ENCODE measurements at regions not wholly inside any gene's neighbourhood (a gene's known extent, or its start where the extent isn't known, plus 50 kb on each side); places are given as distances from the start of the nearest gene placed in this dataset.
"Not testable (repeated sequence)": the region's sequence is repeated elsewhere in the genome, so short reads cannot be mapped to it uniquely, and the experiment has no call there.

GRCh38 chr1:165965857-165966256, 138.4 kb downstream of the UCK2 start:
- Mint-ChIP-seq H3K27me3 (peaks cover 8% of the 10 kb centered on the region), H3K36me3 (ENCODE audit: low read depth) (no peaks in the 10 kb centered on the region), H3K4me1 (no peaks in the 10 kb centered on the region), H3K4me3 (no peak overlapping the region), H3K9me3 (peaks cover 5% of the 10 kb centered on the region), H3K27ac (no peak overlapping the region)
- POLR2A ChIA-PET = no interaction called here
- CTCF ChIA-PET = interaction anchor here (0.6 kb wide), 1 partner anchor 11 kb away, joined by 3 read pairs; no protein-coding TSS in a partner anchor
- no peak for DNase-seq

GRCh38 chr1:165969366-165969765, 142.0 kb downstream of the UCK2 start:
- H3K27ac Mint-ChIP-seq; H3K27me3 Mint-ChIP-seq; H3K4me1 Mint-ChIP-seq; CTCF ChIA-PET; H3K36me3 Mint-ChIP-seq (ENCODE audit: low read depth); H3K9me3 Mint-ChIP-seq; POLR2A ChIA-PET; H3K4me3 Mint-ChIP-seq; DNase-seq: not testable (repeated sequence)

DNA sequence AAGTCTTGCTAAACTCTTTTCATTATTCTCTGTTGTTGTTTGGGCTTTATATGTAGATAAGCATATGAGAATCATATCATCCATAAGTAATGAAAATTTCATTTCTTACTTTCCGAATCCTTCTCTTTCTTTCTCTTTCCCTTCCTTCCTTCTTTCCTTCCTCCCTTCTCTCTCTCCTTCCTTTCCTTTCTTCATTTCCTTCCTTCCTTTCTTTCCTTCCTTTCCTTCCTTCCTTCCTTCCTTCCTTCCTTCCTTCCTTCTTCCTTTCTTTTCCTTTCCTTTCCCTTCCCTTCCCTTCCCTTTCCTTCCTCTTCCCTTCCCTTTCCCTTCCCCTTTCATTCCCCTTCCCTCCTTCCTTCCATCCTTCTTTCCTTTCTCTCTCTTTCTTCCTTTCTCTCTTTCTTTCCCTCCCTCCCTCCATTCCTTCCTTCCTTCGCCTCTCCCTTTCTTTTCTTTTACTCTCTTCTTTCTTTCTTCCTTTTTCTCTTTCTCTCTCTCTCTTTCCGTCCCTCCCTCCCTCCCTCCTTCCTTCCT, 147.3 kb downstream of the UCK2 start:
- Mint-ChIP-seq H3K27me3 (peaks cover 10% of the 10 kb centered on the region), H3K9me3 (peaks cover 5% of the 10 kb centered on the region), H3K27ac (no peak overlapping the region), H3K4me3 (no peak overlapping the region), H3K4me1 (no peaks in the 10 kb centered on the region), H3K36me3 (ENCODE audit: low read depth) (no peaks in the 10 kb centered on the region)
- ChIA-PET CTCF (no interaction called here), POLR2A (no interaction called here)
- no peak for DNase-seq

DNA sequence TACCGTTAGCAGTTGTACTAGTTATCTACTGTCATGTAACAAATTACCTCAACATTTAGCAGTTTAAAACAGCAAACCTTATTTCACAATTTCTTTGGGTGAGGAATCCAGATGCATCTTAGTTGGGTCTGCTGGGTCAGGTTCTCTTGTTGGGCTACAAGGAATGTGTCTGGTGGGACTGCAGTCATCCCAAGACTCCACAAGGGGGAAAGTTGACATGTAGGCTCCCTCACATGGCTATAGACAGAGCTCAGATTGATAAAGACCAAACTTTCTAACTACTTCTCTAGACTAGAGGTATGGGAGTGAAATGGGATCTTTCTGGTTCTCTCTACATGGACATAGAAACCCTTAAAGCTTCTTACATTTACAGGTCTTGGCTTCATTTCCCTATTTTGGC, 160.9 kb downstream of the UCK2 start:
- Mint-ChIP-seq H3K4me3 (no peak overlapping the region), H3K36me3 (ENCODE audit: low read depth) (no peaks in the 10 kb centered on the region), H3K4me1 (no peaks in the 10 kb centered on the region), H3K27ac (no peak overlapping the region), H3K9me3 (peaks cover 2% of the 10 kb centered on the region), H3K27me3 (peaks cover 5% of the 10 kb centered on the region)
- no peak for DNase-seq
- ChIA-PET CTCF (interaction anchor here (0.6 kb wide), 1 partner anchor 20 kb away, joined by 3 read pairs; no protein-coding TSS in a partner anchor), POLR2A (no interaction called here)

GRCh38 chr1:165988817-165989216, 161.4 kb downstream of the UCK2 start:
- Mint-ChIP-seq H3K4me3 (no peak overlapping the region), H3K4me1 (no peaks in the 10 kb centered on the region), H3K27me3 (peaks cover 5% of the 10 kb centered on the region), H3K9me3 (peaks cover 2% of the 10 kb centered on the region), H3K27ac (no peak overlapping the region), H3K36me3 (ENCODE audit: low read depth) (no peaks in the 10 kb centered on the region)
- DNase-seq = no peak
- ChIA-PET CTCF (no interaction called here), POLR2A (no interaction called here)

DNA sequence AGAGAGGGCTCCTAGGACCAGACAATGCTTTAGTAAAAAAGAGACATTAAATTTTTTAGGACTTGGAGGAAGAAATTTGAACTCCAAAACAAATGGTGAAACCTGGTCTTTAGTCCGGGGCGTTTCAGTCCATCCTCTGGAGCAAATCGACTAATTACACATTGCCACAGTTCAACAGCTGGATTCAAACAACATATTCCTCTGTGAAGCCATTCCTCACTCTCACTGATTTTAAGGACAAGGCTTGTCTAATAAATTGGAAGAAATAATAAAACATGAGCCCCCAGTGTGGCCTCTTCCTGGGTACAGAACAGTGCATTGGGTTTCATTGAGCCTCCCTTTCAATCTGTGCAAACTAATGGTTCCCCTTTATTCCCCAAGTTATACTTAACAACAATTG, 165.1 kb downstream of the UCK2 start:
- Mint-ChIP-seq H3K4me1 (no peaks in the 10 kb centered on the region), H3K36me3 (ENCODE audit: low read depth) (no peaks in the 10 kb centered on the region), H3K27ac (no peak overlapping the region), H3K4me3 (no peak overlapping the region), H3K27me3 (peaks cover 5% of the 10 kb centered on the region), H3K9me3 (no peaks in the 10 kb centered on the region)
- ChIA-PET POLR2A (no interaction called here), CTCF (no interaction called here)
- DNase-seq = no peak

DNA sequence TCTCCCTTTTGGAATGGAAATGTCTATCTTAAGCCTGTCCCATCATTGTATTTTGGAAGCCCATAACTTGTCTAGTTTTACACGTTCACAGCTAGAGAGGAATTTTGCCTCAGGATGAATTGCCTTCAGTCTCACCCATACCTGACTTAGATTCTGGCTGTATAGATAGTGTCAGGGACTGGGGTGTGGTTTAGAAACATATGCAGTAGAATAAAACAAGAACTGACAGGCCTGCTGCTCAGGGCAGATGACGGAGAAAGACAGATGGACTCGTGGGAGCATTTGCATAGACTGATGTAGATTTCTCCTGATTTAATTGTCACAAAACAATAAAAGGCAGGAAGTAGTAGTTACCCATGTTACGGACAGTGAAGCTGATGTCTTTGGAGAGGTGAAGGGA, 166.7 kb downstream of the UCK2 start:
- Mint-ChIP-seq H3K36me3 (ENCODE audit: low read depth) (no peaks in the 10 kb centered on the region), H3K27me3 (peaks cover 5% of the 10 kb centered on the region), H3K4me1 (no peaks in the 10 kb centered on the region), H3K4me3 (no peak overlapping the region), H3K9me3 (no peaks in the 10 kb centered on the region), H3K27ac (no peak overlapping the region)
- CTCF ChIA-PET = no interaction called here
- POLR2A ChIA-PET = no interaction called here
- DNase-seq = no peak

DNA sequence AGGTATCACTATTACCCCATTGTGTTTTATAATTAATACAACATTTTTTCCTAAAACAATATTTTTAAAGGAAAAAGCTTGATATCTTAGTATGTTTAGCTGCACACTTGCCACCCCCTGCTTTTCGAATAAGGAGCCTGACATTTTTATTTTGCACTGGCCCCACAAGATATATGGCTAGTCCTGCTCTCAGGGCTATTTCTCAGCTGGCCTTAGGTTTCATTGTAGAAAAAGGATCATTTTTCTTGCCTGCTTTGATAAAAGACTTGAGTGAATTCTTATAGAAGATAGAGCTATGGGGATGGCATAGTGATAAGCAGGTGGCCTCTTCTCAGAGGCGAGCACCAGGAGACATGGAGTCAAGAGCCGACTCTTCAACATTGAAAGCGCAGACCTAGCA, 167.0 kb downstream of the FAM78B start:
- Mint-ChIP-seq H3K4me3 (no peak overlapping the region), H3K27me3 (peaks cover 16% of the 10 kb centered on the region), H3K27ac (no peak overlapping the region), H3K36me3 (ENCODE audit: low read depth) (no peaks in the 10 kb centered on the region), H3K4me1 (no peaks in the 10 kb centered on the region), H3K9me3 (no peaks in the 10 kb centered on the region)
- CTCF ChIA-PET = no interaction called here
- no peak for DNase-seq
- POLR2A ChIA-PET = no interaction called here

DNA sequence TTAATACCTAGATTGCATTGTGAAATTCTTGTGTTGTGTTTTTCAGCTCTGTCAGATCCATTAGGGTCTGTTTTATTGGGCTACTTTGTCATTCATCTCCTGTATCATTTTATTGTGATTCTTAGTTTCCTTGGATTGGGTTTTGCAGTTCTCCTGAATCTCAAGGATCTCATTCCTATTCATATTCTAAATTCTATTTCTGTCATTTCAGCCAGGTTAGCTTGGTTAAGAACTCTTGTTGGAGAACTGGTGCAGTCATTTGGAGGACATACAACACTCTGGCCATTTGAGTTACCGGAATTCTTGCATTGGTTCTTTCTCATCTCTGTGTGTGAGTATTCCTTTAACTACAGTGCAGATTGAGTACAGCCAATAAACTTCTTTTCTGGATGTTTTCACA, 159.6 kb downstream of the FAM78B start:
- POLR2A ChIA-PET = no interaction called here
- H3K27me3 Mint-ChIP-seq = peaks cover 18% of the 10 kb centered on the region
- no peak overlapping the region for H3K27ac Mint-ChIP-seq
- no peaks in the 10 kb centered on the region for H3K9me3 Mint-ChIP-seq
- no peaks in the 10 kb centered on the region for H3K36me3 Mint-ChIP-seq (ENCODE audit: low read depth)
- CTCF ChIA-PET = no interaction called here
- no peak overlapping the region for H3K4me3 Mint-ChIP-seq
- no peaks in the 10 kb centered on the region for H3K4me1 Mint-ChIP-seq
- no peak for DNase-seq

DNA sequence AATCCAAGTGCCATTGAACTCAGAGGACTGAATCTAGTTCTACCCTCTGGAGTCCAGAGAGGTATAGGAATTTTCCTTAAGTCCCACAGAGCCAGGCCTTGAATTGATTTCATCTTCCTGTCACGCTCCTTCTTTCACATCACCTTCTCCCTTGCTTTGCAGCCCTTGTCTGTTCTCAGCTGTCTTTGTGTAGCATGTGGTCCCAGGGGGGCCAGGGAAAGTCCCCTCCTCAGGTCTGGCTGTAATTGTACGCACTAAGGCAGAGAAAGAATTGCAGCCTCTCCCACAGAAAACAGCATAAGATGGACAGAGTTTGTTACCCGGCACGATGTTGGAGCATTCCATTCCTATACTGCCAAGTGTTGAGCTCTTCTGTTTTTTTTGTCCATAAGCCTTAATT, 153.6 kb downstream of the FAM78B start:
- no peak for DNase-seq
- Mint-ChIP-seq H3K4me3 (no peak overlapping the region), H3K27ac (no peak overlapping the region), H3K36me3 (ENCODE audit: low read depth) (no peaks in the 10 kb centered on the region), H3K4me1 (no peaks in the 10 kb centered on the region), H3K27me3 (peaks cover 1% of the 10 kb centered on the region), H3K9me3 (no peaks in the 10 kb centered on the region)
- CTCF ChIA-PET = no interaction called here
- POLR2A ChIA-PET = no interaction called here

DNA sequence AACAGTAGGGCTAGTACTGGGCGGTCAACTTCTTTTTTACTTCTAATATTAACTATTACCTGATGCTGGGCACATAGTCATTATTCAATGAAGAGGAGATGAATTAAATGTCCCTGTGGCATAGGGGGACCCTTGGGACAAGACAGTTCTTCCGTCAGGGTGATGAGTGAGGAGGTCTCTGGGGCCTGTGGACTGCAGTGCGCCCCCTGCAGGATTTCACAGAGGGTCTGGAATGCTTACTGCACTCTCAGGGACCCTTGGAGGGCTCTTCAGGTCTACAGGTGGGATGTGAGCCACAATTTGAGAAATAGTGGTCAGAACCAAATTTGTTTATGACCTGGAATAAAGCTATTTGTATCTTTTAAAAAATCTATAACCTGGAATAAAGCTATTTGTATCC, 149.4 kb downstream of the FAM78B start:
- no peak overlapping the region for H3K27ac Mint-ChIP-seq
- CTCF ChIA-PET = no interaction called here
- H3K36me3 Mint-ChIP-seq (ENCODE audit: low read depth) = no peaks in the 10 kb centered on the region
- no peaks in the 10 kb centered on the region for H3K9me3 Mint-ChIP-seq
- no peak for DNase-seq
- H3K4me3 Mint-ChIP-seq = no peak overlapping the region
- peaks cover 8% of the 10 kb centered on the region for H3K27me3 Mint-ChIP-seq
- H3K4me1 Mint-ChIP-seq = no peaks in the 10 kb centered on the region
- POLR2A ChIA-PET = no interaction called here
